Iris pigment epithelial cell (primary cell): ENCODE measurements at regions not wholly inside any gene's neighbourhood (a gene's known extent, or its start where the extent isn't known, plus 50 kb on each side); places are given as distances from the start of the nearest gene placed in this dataset.

Source experiments
- DNase-seq: peaks from one replicate; pipeline ENCODE4 v3.0.0-alpha.2; 2011; ENCODE audit warnings: low read depth

- no peak for DNase-seq
These were observed 218.1 kb downstream of the CETN3 start for GRCh38 chr5:90191352-90192045.

GRCh38 chr5:90185897-90186468 lies 223.6 kb downstream of the CETN3 start:
- DNase-seq = no peak

GRCh38 chr5:90184764-90185163 lies 224.8 kb downstream of the CETN3 start:
- no peak for DNase-seq

GRCh38 chr5:90182726-90183125 lies 226.8 kb downstream of the CETN3 start:
- no peak for DNase-seq

- DNase-seq = no peak
These were observed 235.3 kb downstream of the CETN3 start for GRCh38 chr5:90174236-90174635.

GRCh38 chr5:90173299-90174030 lies 236.1 kb downstream of the CETN3 start:
- DNase-seq = peak; percentile 6

GRCh38 chr5:90171466-90171865 lies 238.1 kb downstream of the CETN3 start:
- DNase-seq = peak; percentile 30

GRCh38 chr5:90170261-90170660 lies 239.3 kb downstream of the CETN3 start:
- DNase-seq = no peak

GRCh38 chr5:90169078-90169477 lies 240.5 kb downstream of the CETN3 start:
- DNase-seq = no peak

GRCh38 chr5:90168399-90168798 lies 241.2 kb downstream of the CETN3 start:
- DNase-seq = no peak

- DNase-seq = no peak
These were observed 242.7 kb downstream of the CETN3 start for GRCh38 chr5:90166816-90167215.

- no peak for DNase-seq
These were observed 247.2 kb downstream of the CETN3 start for GRCh38 chr5:90162324-90162723.

GRCh38 chr5:90161414-90161813 lies 248.1 kb downstream of the CETN3 start:
- DNase-seq = peak; percentile 82

GRCh38 chr5:90158131-90158530 lies 251.4 kb downstream of the CETN3 start:
- DNase-seq = no peak

GRCh38 chr5:90153031-90153430 lies 256.5 kb downstream of the CETN3 start:
- DNase-seq = peak; percentile 17

GRCh38 chr5:90144625-90145327 lies 264.8 kb downstream of the CETN3 start:
- DNase-seq = peak; percentile 87

- DNase-seq = no peak
These were observed 267.0 kb downstream of the CETN3 start for GRCh38 chr5:90142541-90142940.

GRCh38 chr5:90141984-90142383 lies 267.6 kb downstream of the CETN3 start:
- no peak for DNase-seq

- no peak for DNase-seq
These were observed 272.5 kb downstream of the CETN3 start for GRCh38 chr5:90136952-90137528.

GRCh38 chr5:90135779-90136378 lies 273.7 kb downstream of the CETN3 start:
- no peak for DNase-seq

- DNase-seq = peak; percentile 94
These were observed 274.7 kb downstream of the CETN3 start for GRCh38 chr5:90134892-90135291.

- DNase-seq = no peak
These were observed 275.2 kb downstream of the CETN3 start for GRCh38 chr5:90134381-90134780.
